ENCODE measurements at regions not wholly inside any gene's neighbourhood (a gene's known extent, or its start where the extent isn't known, plus 50 kb on each side); places are given as distances from the start of the nearest gene placed in this dataset.

DNA sequence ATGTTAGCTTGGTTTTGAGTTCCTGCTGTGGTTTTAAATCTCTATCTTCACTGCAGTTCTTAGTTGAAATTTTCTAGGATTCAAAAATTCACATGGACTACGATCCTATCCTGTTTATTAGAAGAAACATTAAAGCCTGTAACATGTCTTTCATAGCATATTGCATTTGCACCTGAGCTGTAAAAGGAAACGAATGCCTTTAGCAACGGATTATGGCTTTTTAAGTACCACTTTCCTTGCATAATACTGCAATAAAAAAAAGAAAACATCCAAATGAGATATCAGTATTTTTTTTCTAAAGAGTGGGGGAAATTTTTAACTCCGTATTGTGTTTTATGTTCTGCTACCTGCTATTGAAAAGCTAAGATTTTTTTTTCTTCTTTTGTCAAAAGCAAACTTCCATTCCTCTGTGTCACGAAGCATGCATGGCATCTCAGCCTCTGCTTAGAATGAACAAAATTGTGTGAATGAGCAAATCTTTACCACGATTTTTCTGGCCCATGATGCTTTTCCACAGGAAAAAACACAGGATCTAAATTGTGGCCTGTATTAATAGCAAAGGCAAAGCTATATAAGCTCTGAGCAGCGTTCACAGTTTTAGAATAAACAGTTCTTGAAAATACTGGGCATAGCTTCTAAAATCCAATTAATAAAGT is 110.0 kb upstream of the CDIN1 start:
- peak; percentile 91 for FAIRE-seq
- peak; percentile 4 for DNase-seq (ENCODE audit: insufficient read length, low spot score)
- no peak for TF ChIP-seq POLR2A (IDR thresholded peaks at IDR 0.05; ENCODE audit: low read depth, low read length)

DNA sequence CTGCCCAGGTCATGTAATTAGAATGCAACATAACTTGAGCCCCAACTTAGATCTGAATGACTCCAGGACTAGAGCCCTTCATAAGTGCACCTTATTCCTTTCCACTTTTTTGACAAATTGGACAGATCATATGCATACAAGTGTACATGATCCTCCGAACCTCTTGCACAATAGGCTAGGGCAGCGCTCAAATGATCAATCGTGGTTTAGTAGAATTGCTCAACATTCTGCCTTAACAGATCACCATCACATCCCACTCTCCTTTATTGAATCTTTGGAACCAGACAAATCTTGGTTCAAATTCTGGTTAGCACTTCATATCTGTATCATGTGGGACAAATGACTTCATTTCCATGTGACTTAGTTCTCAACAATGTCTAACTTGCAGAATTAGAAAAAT is 106.8 kb upstream of the CDIN1 start:
- no peak for TF ChIP-seq POLR2A (IDR thresholded peaks at IDR 0.05; ENCODE audit: low read depth, low read length)
- FAIRE-seq (no peak), DNase-seq (ENCODE audit: insufficient read length, low spot score) (no peak)

DNA sequence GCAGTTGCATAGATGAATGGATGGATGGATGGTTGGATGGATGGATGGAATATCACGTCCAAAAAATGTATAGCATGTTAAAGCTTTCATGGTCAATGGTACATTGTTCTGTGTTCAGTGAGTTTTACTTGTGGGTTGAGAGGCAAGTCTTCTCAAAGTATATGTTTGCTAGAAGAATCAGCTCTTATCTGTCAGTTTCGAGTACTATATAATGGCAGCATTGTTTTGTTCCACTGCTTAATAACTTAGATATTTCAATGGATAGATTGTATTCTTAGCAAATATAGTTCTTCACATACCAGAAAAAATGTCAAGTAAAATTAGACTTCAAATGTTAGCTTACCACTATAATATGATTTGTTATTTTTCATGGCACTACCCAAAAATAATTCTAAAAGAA is 100.9 kb upstream of the CDIN1 start:
- no peak for DNase-seq (ENCODE audit: insufficient read length, low spot score)
- FAIRE-seq: no peak
- no peak for TF ChIP-seq POLR2A (IDR thresholded peaks at IDR 0.05; ENCODE audit: low read depth, low read length)

DNA sequence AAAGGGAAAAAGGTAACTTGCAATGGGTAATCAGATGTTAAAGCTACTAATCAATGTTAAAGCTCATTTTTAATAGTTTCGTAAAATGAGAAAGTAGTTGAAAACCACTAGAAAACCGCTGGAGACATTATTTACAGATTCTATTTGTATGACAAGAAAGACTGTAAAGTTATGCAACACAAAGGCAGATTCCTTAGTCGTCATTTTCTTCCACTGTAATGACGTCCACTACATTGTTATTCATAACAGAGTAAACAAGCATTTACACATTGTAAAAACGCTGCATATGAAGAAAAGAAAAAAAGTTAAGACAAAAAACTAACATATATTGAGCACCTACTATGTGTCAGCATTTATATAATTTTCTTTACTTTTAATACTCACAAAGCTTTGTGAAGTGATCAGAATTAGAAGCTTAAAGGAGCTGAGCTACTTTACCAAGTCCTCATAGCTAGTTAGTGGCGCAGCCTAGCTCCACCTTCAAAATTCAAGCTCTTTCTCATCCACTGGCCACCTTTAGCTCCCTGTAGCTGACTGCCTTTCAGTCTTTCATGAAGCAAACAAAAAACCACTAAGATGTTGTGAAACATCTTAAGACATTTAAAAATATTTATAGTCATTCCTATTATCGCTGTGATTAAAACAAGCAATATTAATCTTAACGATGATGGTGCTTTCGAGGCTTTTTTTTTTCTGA is 100.1 kb upstream of the CDIN1 start:
- no peak for TF ChIP-seq POLR2A (IDR thresholded peaks at IDR 0.05; ENCODE audit: low read depth, low read length)
- FAIRE-seq: no peak
- DNase-seq (ENCODE audit: insufficient read length, low spot score): no peak

DNA sequence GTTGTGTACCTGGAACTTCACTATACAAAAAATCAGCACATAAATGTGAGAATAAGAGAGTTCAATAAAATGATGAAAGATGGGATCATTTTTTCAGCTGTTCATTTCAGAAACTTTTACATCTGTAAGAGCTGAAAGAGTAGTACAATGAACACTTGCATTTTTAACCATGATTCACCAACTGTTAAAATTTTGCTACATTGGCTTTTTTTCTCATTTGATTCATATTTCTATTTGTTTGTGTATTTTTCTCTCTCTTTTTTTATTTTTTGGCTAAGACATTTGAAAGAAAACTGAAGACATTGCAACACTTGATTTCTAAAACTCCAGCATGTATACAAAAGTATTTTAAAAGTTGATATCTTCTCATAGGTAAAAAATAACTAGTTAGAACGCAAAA is 98.3 kb upstream of the CDIN1 start:
- DNase-seq (ENCODE audit: insufficient read length, low spot score): no peak
- TF ChIP-seq POLR2A (IDR thresholded peaks at IDR 0.05; ENCODE audit: low read depth, low read length): no peak
- no peak for FAIRE-seq

DNA sequence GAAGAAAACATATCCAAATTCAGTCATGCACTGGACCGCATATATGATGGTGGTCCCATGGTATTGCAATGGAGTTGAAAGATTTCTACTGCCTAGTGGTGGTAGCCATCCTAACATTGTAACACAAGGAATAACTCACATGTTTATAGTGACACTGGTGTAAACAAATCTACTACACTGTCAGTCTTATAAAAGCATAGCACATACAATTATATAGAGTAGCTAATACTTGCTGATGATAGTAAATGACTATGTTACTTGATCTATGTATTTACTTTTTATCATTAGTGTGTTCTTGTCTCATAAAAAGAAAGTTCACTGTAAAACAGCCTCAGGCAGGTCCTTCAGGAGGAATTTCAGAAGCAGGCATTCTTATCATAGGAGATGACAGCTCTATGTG is 96.0 kb upstream of the CDIN1 start:
- no peak for DNase-seq (ENCODE audit: insufficient read length, low spot score)
- no peak for TF ChIP-seq POLR2A (IDR thresholded peaks at IDR 0.05; ENCODE audit: low read depth, low read length)
- no peak for FAIRE-seq

DNA sequence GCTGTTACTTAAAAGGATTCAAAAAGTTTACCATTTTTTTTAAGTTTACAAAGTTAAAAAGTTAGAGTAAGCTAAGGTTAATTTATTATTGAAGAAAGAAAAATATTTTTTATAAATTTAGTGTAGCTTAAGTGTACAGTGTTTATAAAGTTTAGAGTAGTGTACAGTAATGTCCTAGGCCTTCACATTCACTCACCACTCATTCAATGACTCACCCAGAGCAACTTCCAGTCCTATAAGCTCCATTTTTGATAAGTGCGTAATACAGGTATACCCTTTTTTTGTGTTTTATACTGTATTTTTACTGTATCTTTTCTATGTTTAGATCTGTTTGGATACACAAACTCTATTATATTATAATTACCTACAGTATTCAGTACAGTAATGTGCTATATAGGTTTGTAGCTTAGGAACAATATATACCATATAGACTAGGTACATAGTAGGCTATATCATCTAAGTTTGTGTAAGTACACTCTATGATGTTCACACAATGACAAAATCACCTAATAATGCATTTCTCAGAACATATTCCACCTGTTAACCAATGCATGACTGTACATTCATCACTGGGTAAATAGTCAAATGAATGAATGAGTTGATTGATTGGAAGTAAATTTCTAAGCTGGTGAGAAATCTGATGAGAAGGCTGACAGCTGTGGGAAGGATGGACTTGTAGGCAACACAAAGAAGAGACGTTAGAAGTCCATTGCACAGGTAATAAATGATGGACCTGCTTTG is 95.2 kb upstream of the CDIN1 start:
- no peak for TF ChIP-seq POLR2A (IDR thresholded peaks at IDR 0.05; ENCODE audit: low read depth, low read length)
- FAIRE-seq (peak; percentile 74), DNase-seq (ENCODE audit: insufficient read length, low spot score) (no peak)

DNA sequence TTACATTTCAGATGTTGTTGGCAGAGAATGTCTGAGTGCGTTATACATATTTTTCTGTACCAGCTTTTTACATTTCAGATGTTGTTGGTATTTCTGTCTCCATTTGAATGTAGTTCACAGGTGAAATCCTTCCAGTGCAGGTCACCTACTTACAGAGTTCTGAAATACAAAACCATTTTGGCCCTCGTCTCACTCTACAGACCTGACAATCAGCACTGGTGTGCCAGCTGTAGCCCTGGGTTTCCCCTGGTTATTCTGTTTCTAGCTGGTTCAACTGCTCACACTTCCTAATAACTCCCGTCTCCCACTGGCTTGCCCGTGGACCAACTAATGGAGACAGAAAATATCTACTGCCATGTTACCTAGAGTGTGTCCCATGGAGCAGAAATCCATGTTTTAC is 87.5 kb upstream of the CDIN1 start:
- no peak for TF ChIP-seq POLR2A (IDR thresholded peaks at IDR 0.05; ENCODE audit: low read depth, low read length)
- no peak for DNase-seq (ENCODE audit: insufficient read length, low spot score)
- no peak for FAIRE-seq

DNA sequence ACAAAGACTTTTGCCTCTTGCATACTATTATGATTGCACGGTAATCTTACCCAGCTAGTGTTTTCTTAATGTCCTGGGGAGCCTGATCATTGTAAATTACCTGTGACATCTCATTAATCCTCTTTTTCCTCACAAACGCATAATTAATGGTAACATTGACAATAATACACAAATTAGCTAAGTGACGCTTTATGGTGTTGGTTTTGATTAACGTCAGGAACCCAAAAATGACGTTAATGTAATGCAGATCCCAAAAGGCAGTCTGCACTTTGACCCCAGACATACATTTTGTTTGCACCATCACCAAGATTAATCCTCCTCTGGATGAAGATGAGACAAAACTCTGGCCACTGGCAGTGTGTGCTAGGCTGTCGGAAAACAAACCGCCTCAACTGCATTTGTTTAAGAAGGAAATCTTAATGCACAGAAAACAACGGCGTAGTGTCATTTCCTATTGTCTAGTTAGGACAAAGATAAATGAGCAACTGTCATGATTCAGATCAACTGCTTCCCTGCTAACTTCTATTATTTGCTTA is 83.9 kb upstream of the CDIN1 start:
- no peak for TF ChIP-seq POLR2A (IDR thresholded peaks at IDR 0.05; ENCODE audit: low read depth, low read length)
- DNase-seq (ENCODE audit: insufficient read length, low spot score) (no peak), FAIRE-seq (no peak)

DNA sequence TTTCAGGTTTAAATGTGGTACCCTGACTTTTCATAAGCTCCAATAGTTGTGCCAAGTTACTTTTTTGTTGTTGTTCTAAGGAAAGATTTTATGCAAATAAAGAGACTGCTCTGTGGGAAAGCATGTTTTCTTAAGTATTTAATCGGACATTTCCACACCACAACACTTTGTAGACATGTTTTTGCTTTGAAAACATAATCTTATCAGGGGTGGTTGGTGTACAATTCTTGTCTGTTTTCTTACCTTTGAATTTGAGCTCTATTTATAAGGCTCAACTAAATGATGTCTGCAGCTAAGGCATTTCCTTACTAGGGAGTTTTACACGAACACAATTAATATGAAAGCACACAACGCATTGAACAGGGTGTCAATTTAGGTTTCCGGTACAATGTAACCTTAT is 81.5 kb upstream of the CDIN1 start:
- no peak for TF ChIP-seq POLR2A (IDR thresholded peaks at IDR 0.05; ENCODE audit: low read depth, low read length)
- DNase-seq (ENCODE audit: insufficient read length, low spot score): no peak
- FAIRE-seq: no peak

DNA sequence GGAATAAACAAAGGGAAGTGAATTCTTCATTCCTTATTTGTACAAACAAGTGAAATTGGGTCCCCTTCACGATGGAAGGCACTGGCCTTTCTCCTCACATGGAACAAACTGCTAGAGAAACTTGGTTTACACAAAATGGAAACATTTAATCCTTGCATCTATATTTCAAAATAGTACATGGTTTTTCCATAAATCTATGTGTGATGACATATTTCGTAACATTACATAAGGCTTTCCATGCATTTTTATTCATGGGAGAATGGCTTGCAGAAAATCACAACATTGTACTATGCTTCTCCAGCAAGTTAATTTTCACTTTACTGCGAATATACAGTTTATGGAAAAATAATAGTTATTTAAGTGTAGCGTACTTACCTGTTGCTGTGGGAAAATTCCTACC is 81.0 kb upstream of the CDIN1 start:
- no peak for DNase-seq (ENCODE audit: insufficient read length, low spot score)
- peak; percentile 86 for FAIRE-seq
- no peak for TF ChIP-seq POLR2A (IDR thresholded peaks at IDR 0.05; ENCODE audit: low read depth, low read length)

DNA sequence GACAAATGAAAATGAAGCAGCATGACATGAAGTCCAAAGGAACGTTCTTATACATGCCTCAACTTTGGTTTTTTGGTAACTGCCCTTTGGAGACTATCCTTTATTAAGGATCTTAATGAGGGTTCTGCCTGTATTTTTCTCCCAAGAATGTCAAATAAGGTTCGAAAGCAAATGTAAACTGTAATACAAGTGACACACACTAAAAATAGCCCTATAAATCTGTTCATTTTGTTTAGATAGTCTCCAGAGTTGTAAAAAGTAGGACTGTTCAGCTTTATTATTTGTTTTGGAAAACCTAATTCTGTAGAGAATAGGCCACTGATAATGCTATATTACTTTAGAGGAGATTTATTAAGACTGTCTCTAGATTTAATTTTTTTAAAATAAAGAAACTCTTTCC is 80.5 kb upstream of the CDIN1 start:
- TF ChIP-seq POLR2A (IDR thresholded peaks at IDR 0.05; ENCODE audit: low read depth, low read length): no peak
- DNase-seq (ENCODE audit: insufficient read length, low spot score) (no peak), FAIRE-seq (peak; percentile 73)

DNA sequence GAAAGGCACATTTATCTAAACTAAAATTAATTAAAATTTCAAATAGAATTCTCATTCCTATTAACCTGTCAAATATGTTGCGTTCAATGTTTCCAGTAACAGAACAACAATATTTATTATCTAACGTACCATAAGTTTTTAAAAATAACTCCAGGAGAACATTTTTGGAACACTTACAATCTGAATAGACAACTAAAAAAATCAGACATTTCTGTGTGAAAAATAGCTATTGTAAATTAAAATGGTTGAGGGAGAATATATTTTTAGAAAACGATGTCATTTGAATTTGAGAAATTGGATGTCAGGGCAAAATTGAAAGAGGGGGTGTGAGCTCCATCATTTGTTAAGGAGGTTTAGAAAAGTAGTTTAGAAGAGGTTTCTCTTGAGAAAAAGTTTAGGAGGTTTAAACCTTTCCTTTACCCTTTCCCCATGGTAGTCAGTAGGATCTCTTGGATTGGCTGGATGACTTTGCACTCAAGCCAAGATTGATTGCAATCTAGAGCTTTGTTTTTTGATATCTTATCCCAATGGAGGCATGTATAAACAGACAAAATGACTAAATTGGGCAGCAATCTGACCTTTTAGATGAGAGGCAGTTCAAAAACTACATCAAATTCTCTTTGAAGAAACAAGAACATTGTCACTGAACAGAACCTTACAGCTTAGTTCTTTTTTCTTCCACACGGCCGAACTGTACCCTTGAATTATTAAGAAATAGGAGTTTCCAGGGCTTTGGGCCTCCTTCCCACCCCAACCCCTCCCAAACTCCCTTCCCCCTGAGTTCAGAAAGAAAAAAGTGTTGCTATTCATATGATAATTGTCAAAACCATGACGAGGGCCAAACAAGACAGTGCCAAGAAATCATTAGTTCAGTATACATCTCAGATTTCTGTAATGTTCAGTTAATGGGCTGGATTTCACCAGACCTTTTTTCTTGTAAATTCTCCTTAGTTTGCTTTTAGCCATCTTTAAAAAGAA is 79.7 kb upstream of the CDIN1 start:
- TF ChIP-seq POLR2A (IDR thresholded peaks at IDR 0.05; ENCODE audit: low read depth, low read length): no peak
- no peak for DNase-seq (ENCODE audit: insufficient read length, low spot score)
- peak; percentile 93 for FAIRE-seq

Measured in H54 (cell line).